Nephron progenitor cell (in vitro differentiated cells): ENCODE measurements at regions not wholly inside any gene's neighbourhood (a gene's known extent, or its start where the extent isn't known, plus 50 kb on each side); places are given as distances from the start of the nearest gene placed in this dataset.
"Not testable (repeated sequence)": the region's sequence is repeated elsewhere in the genome, so short reads cannot be mapped to it uniquely, and the experiment has no call there.

Experiments used
- DNase-seq: peaks from one replicate; pipeline ENCODE4 v3.0.0; 2021
- H3K27ac Mint-ChIP-seq: 2 replicates; pipeline ENCODE4 v1.8.0; 2021; ENCODE audit warnings: mild to moderate bottlenecking, moderate library complexity, mixed read lengths
- H3K27me3 Mint-ChIP-seq: 2 replicates; pipeline ENCODE4 v1.8.0; 2021; ENCODE audit warnings: mild to moderate bottlenecking, low read depth, mixed read lengths; ENCODE audit not compliant: poor library complexity
- H3K36me3 Mint-ChIP-seq: 2 replicates; pipeline ENCODE4 v1.8.0; 2021; ENCODE audit warnings: low read depth, mixed read lengths
- H3K4me1 Mint-ChIP-seq: 2 replicates; pipeline ENCODE4 v1.8.0; 2021; ENCODE audit warnings: mixed read lengths
- H3K4me3 Mint-ChIP-seq: 2 replicates; pipeline ENCODE4 v1.8.0; 2021; ENCODE audit warnings: mild to moderate bottlenecking, moderate library complexity, mixed read lengths
- H3K9me3 Mint-ChIP-seq: 2 replicates; pipeline ENCODE4 v1.8.0; 2021; ENCODE audit warnings: mild to moderate bottlenecking, moderate library complexity, mixed read lengths
- CTCF ChIP-seq: fragments of 200-600 bp; sonication (generic); IDR thresholded peaks from 2 replicates; pipeline ENCODE4 v1.5.0; 2021; ENCODE audit warnings: antibody characterized with exemption

- DNase-seq, H3K27me3 Mint-ChIP-seq, H3K4me3 Mint-ChIP-seq, H3K4me1 Mint-ChIP-seq, H3K27ac Mint-ChIP-seq: not testable (repeated sequence)
- Mint-ChIP-seq H3K9me3 (peaks cover 94% of the 10 kb centered on the region), H3K36me3 (peaks cover 69% of the 10 kb centered on the region)
Measured at GRCh38 chr22:10722804-10723203, 4805.2 kb upstream of the OR11H1 start.

- H3K4me3 Mint-ChIP-seq, H3K27ac Mint-ChIP-seq, H3K4me1 Mint-ChIP-seq, H3K27me3 Mint-ChIP-seq, DNase-seq: not testable (repeated sequence)
- H3K9me3 Mint-ChIP-seq = peaks cover 94% of the 10 kb centered on the region
- peaks cover 77% of the 10 kb centered on the region for H3K36me3 Mint-ChIP-seq
Measured at GRCh38 chr22:10723966-10724365, 4804.0 kb upstream of the OR11H1 start.

GRCh38 chr22:10727393-10727792 is 4800.6 kb upstream of the OR11H1 start:
- Mint-ChIP-seq H3K27ac (no peak overlapping the region), H3K36me3 (peaks cover 61% of the 10 kb centered on the region), H3K4me3 (no peak overlapping the region), H3K4me1 (no peaks in the 10 kb centered on the region), H3K27me3 (peaks cover 4% of the 10 kb centered on the region), H3K9me3 (peaks cover 94% of the 10 kb centered on the region)
- DNase-seq = no peak
- TF ChIP-seq CTCF = no peak

- H3K27me3 Mint-ChIP-seq, H3K4me3 Mint-ChIP-seq, DNase-seq, H3K27ac Mint-ChIP-seq, H3K4me1 Mint-ChIP-seq: not testable (repeated sequence)
- Mint-ChIP-seq H3K36me3 (peaks cover 41% of the 10 kb centered on the region), H3K9me3 (peaks cover 91% of the 10 kb centered on the region)
Measured at GRCh38 chr22:10729979-10730378, 4798.0 kb upstream of the OR11H1 start.

- Mint-ChIP-seq H3K9me3 (peaks cover 91% of the 10 kb centered on the region), H3K36me3 (peaks cover 41% of the 10 kb centered on the region)
- H3K4me1 Mint-ChIP-seq, H3K4me3 Mint-ChIP-seq, DNase-seq, H3K27me3 Mint-ChIP-seq, H3K27ac Mint-ChIP-seq: not testable (repeated sequence)
Measured at GRCh38 chr22:10730706-10731105, 4797.3 kb upstream of the OR11H1 start.

GRCh38 chr22:10731246-10731974 is 4796.6 kb upstream of the OR11H1 start:
- H3K36me3 Mint-ChIP-seq = peaks cover 40% of the 10 kb centered on the region
- H3K4me1 Mint-ChIP-seq, H3K4me3 Mint-ChIP-seq, H3K27me3 Mint-ChIP-seq, DNase-seq, H3K27ac Mint-ChIP-seq: not testable (repeated sequence)
- peaks cover 91% of the 10 kb centered on the region for H3K9me3 Mint-ChIP-seq

GRCh38 chr22:10735075-10735474 is 4792.9 kb upstream of the OR11H1 start:
- not testable (repeated sequence) for H3K36me3 Mint-ChIP-seq, H3K27ac Mint-ChIP-seq, DNase-seq, H3K4me1 Mint-ChIP-seq, H3K4me3 Mint-ChIP-seq, H3K27me3 Mint-ChIP-seq
- peaks cover 91% of the 10 kb centered on the region for H3K9me3 Mint-ChIP-seq

GRCh38 chr22:10736879-10737278 is 4791.1 kb upstream of the OR11H1 start:
- H3K9me3 Mint-ChIP-seq = peaks cover 86% of the 10 kb centered on the region
- not testable (repeated sequence) for H3K36me3 Mint-ChIP-seq, H3K4me1 Mint-ChIP-seq, H3K4me3 Mint-ChIP-seq, H3K27ac Mint-ChIP-seq, H3K27me3 Mint-ChIP-seq, DNase-seq

GRCh38 chr22:10737931-10738330 is 4790.1 kb upstream of the OR11H1 start:
- H3K4me1 Mint-ChIP-seq, H3K27ac Mint-ChIP-seq, H3K4me3 Mint-ChIP-seq, DNase-seq, H3K36me3 Mint-ChIP-seq, H3K27me3 Mint-ChIP-seq: not testable (repeated sequence)
- peaks cover 86% of the 10 kb centered on the region for H3K9me3 Mint-ChIP-seq

- no peak for TF ChIP-seq CTCF
- Mint-ChIP-seq H3K36me3 (peaks cover 15% of the 10 kb centered on the region), H3K4me3 (no peak overlapping the region), H3K9me3 (peaks cover 86% of the 10 kb centered on the region), H3K27ac (no peak overlapping the region), H3K4me1 (no peaks in the 10 kb centered on the region), H3K27me3 (peaks cover 3% of the 10 kb centered on the region)
- no peak for DNase-seq
Measured at GRCh38 chr22:10741210-10741609, 4786.8 kb upstream of the OR11H1 start.

- Mint-ChIP-seq H3K36me3 (peaks cover 15% of the 10 kb centered on the region), H3K9me3 (peaks cover 85% of the 10 kb centered on the region)
- H3K4me3 Mint-ChIP-seq, H3K4me1 Mint-ChIP-seq, DNase-seq, H3K27me3 Mint-ChIP-seq, H3K27ac Mint-ChIP-seq: not testable (repeated sequence)
Measured at GRCh38 chr22:10741776-10742630, 4786.0 kb upstream of the OR11H1 start.

GRCh38 chr22:10746382-10746781 is 4781.6 kb upstream of the OR11H1 start:
- DNase-seq, H3K27me3 Mint-ChIP-seq, H3K4me1 Mint-ChIP-seq, H3K4me3 Mint-ChIP-seq, H3K27ac Mint-ChIP-seq: not testable (repeated sequence)
- peaks cover 15% of the 10 kb centered on the region for H3K36me3 Mint-ChIP-seq
- H3K9me3 Mint-ChIP-seq = peaks cover 81% of the 10 kb centered on the region
